IMR-90 (cell line): ENCODE measurements at regions not wholly inside any gene's neighbourhood (a gene's known extent, or its start where the extent isn't known, plus 50 kb on each side); places are given as distances from the start of the nearest gene placed in this dataset.

Experiments used
- ATAC-seq: fragments of 200-7000 bp; cut with Tn5 transposase; 2 replicates; pipeline ENCODE4 v1.9.1; 2020; ENCODE audit warnings: low read depth, mild to moderate bottlenecking, moderate library complexity
- BruUV-seq: library from RNA; stranded (reverse); fragments of 400-500 nt; replicated peaks from 2 replicates; lab custom pipeline; 2021; lab: Mats Ljungman, UMichigan
- CTCF ChIA-PET: fragments of 300-600 bp; formaldehyde crosslinking; extraction: SDS; loops from one replicate; lab custom pipeline; 2021; ENCODE audit warnings: antibody characterized with exemption; lab: Yijun Ruan, JAX
- POLR2A ChIA-PET: fragments of 300-600 bp; sonication (Branson Sonifier 250); formaldehyde crosslinking; loops from one replicate; lab custom pipeline; 2022; ENCODE audit warnings: antibody characterized with exemption; ENCODE audit not compliant: unreplicated experiment; lab: Charles Lee
- DNase-seq: peaks from one replicate; pipeline ENCODE4 v3.0.0; 2013
- H2AFZ ChIP-seq: replicated peaks from 2 replicates; pipeline ENCODE3; 2013; ENCODE audit warnings: low read length, mild to moderate bottlenecking; ENCODE audit not compliant: poor library complexity
- H2AK5ac ChIP-seq: 2 replicates; pipeline ENCODE4 v1.6.1; 2013; ENCODE audit warnings: low read depth, low read length, inconsistent platforms
- H2AK9ac ChIP-seq: replicated peaks from 2 replicates; pipeline ENCODE3; 2013; ENCODE audit warnings: mild to moderate bottlenecking, low read depth, low read length, moderate library complexity; ENCODE audit not compliant: poor library complexity
- H2BK120ac ChIP-seq: 2 replicates; pipeline ENCODE4 v1.6.1; 2013; ENCODE audit warnings: low read depth, low read length, inconsistent platforms
- H2BK15ac ChIP-seq: 3 replicates; pipeline ENCODE4 v1.6.1; 2013; ENCODE audit warnings: low read depth, low read length, inconsistent platforms
- H2BK20ac ChIP-seq: 2 replicates; pipeline ENCODE4 v1.6.1; 2013; ENCODE audit warnings: low read depth, mild to moderate bottlenecking, inconsistent platforms, low read length, moderate library complexity
- H2BK5ac ChIP-seq: 2 replicates; pipeline ENCODE4 v1.6.1; 2013; ENCODE audit warnings: mild to moderate bottlenecking, low read depth, low read length, inconsistent platforms; ENCODE audit not compliant: poor library complexity, severe bottlenecking
- H3K14ac ChIP-seq: replicated peaks from 2 replicates; pipeline ENCODE4 v1.6.1; 2013; ENCODE audit warnings: low read depth, low read length, inconsistent platforms
- H3K18ac ChIP-seq: 2 replicates; pipeline ENCODE4 v1.6.1; 2013; ENCODE audit warnings: low read depth, low read length, control low read depth
- H3K23ac ChIP-seq: 2 replicates; pipeline ENCODE4 v1.6.1; 2013; ENCODE audit warnings: low read depth, low read length, inconsistent platforms
- H3K27ac ChIP-seq: 2 replicates; pipeline ENCODE4 v1.5.1; 2013; ENCODE audit warnings: mild to moderate bottlenecking, control low read depth, low read length; ENCODE audit not compliant: insufficient read depth
- H3K27me3 ChIP-seq: 2 replicates; pipeline ENCODE4 v1.6.1; 2013; ENCODE audit warnings: low read length; ENCODE audit not compliant: control insufficient read depth, insufficient read depth
- H3K36me3 ChIP-seq: 2 replicates; pipeline ENCODE4 v1.6.1; 2013; ENCODE audit warnings: low read length, mixed read lengths; ENCODE audit not compliant: control insufficient read depth, insufficient read depth
- H3K4ac ChIP-seq: 2 replicates; pipeline ENCODE4 v1.6.1; 2013; ENCODE audit warnings: low read depth, low read length, inconsistent platforms
- H3K4me1 ChIP-seq: 2 replicates; pipeline ENCODE4 v1.6.1; 2013; ENCODE audit warnings: low read length, mixed read lengths; ENCODE audit not compliant: control insufficient read depth, insufficient read depth
- H3K4me2 ChIP-seq: 2 replicates; pipeline ENCODE4 v1.6.1; 2013; ENCODE audit warnings: low read depth, mild to moderate bottlenecking, control low read depth, low read length, moderate library complexity
- H3K4me3 ChIP-seq: 2 replicates; pipeline ENCODE4 v1.5.1; 2013; ENCODE audit warnings: low read depth, mild to moderate bottlenecking, control low read depth, low read length, moderate library complexity; ENCODE audit not compliant: insufficient read depth
- H3K56ac ChIP-seq: 2 replicates; pipeline ENCODE4 v1.6.1; 2013; ENCODE audit warnings: low read length, inconsistent platforms; ENCODE audit not compliant: insufficient read depth; ENCODE audit errors: extremely low read depth
- H3K79me1 ChIP-seq, 2 experiments: 2 replicates each; pipeline ENCODE4 v1.6.1; 2013; ENCODE audit warnings: low read length in 2 of 2, inconsistent platforms in 1 of 2, low read depth in 1 of 2
- H3K9ac ChIP-seq: 2 replicates; pipeline ENCODE4 v1.6.1; 2013; ENCODE audit warnings: low read depth, low read length, control low read depth
- H3K9me1 ChIP-seq: 2 replicates; pipeline ENCODE4 v1.6.1; 2013; ENCODE audit warnings: low read length, inconsistent platforms; ENCODE audit not compliant: insufficient read depth
- H3K9me3 ChIP-seq: 2 replicates; pipeline ENCODE4 v1.6.1; 2013; ENCODE audit warnings: low read length; ENCODE audit not compliant: control insufficient read depth, insufficient read depth
- H4K20me1 ChIP-seq: 2 replicates; pipeline ENCODE4 v1.6.1; 2013; ENCODE audit warnings: low read length, inconsistent platforms; ENCODE audit not compliant: insufficient read depth
- H4K5ac ChIP-seq: 2 replicates; pipeline ENCODE4 v1.6.1; 2013; ENCODE audit warnings: mild to moderate bottlenecking, low read depth, low read length, control low read depth
- H4K8ac ChIP-seq, 2 experiments: 2 replicates each; pipeline ENCODE4 v1.6.1; 2013; ENCODE audit warnings: low read depth in 2 of 2, low read length in 2 of 2, control low read depth in 1 of 2, inconsistent platforms in 1 of 2
- H4K91ac ChIP-seq: 2 replicates; pipeline ENCODE4 v1.6.1; 2013; ENCODE audit warnings: low read depth, low read length, inconsistent platforms; ENCODE audit not compliant: insufficient read depth
- BHLHE40 ChIP-seq: fragments of 150-350 bp; IDR thresholded peaks from 2 replicates; pipeline ENCODE4 v1.6.1; 2016; ENCODE audit warnings: mild to moderate bottlenecking, low read depth, low read length
- CEBPB ChIP-seq: IDR thresholded peaks from 2 replicates; pipeline ENCODE4 v1.6.1; 2012; ENCODE audit warnings: low read depth, low read length, improper control_type of control experiment
- CTCF ChIP-seq: conservative IDR thresholded peaks from 2 replicates; pipeline ENCODE4 v1.5.1; 2012; ENCODE audit warnings: mild to moderate bottlenecking, low read depth, low read length, improper control_type of control experiment
- MAFK ChIP-seq: IDR thresholded peaks from 2 replicates; pipeline ENCODE4 v1.6.1; 2012; ENCODE audit warnings: low read depth, low read length, improper control_type of control experiment
- MAZ ChIP-seq: IDR thresholded peaks from 2 replicates; pipeline ENCODE4 v1.6.1; 2012; ENCODE audit warnings: low read depth, mild to moderate bottlenecking, low read length, improper control_type of control experiment, moderate library complexity, borderline replicate concordance
- POLR2A ChIP-seq: IDR thresholded peaks from 2 replicates; pipeline ENCODE4 v1.6.1; 2012; ENCODE audit warnings: mild to moderate bottlenecking, low read depth, low read length
- RAD21 ChIP-seq: IDR thresholded peaks from 2 replicates; pipeline ENCODE4 v1.6.1; 2012; ENCODE audit warnings: low read length, improper control_type of control experiment
- RFX5 ChIP-seq: IDR thresholded peaks from 2 replicates; pipeline ENCODE4 v1.8.0; 2012; ENCODE audit warnings: low read depth, mild to moderate bottlenecking, low read length, moderate library complexity
- WGBS, 2 experiments: methylation state at CpG; one replicate each; pipeline versions ENCODE4 v1.1.5 to v1.1.7; 2013; ENCODE audit warnings: missing lambda C conversion rate in 2 of 2; ENCODE audit not compliant: insufficient read length in 1 of 2; ENCODE audit errors: extremely low coverage in 2 of 2; 5-methylcytosine and 5-hydroxymethylcytosine counted together
- dilution Hi-C: fragments of 300-500 bp; cut with HindIII; formaldehyde crosslinking; loops from one replicate; pipeline ENCODE4 v1.14.3; 2018; ENCODE audit warnings: low sequenced_read_pairs; ENCODE audit not compliant: unreplicated experiment
- in situ Hi-C: fragments of 300-500 bp; cut with MboI; formaldehyde crosslinking; loops from 3 replicates; pipeline ENCODE4 v1.14.3; 2019; ENCODE audit warnings: low sequenced_read_pairs, inconsistent platforms, mixed read lengths
- intact Hi-C: fragments of 100-400 bp; cut with micrococcal nuclease; formaldehyde crosslinking; loops from 2 replicates; pipeline ENCODE4 v1.10.0; 2022

GRCh38 chr1:47685763-47686066 lies 247.9 kb downstream of the FOXD2 start:
- no peak overlapping the region for H2AK5ac ChIP-seq
- H3K36me3 ChIP-seq, result no peaks in the 10 kb centered on the region
- H3K4me3 ChIP-seq, result no peak overlapping the region
- no peak overlapping the region for H2AFZ ChIP-seq
- no peak overlapping the region for H2BK15ac ChIP-seq
- H3K9me1 ChIP-seq, result no peaks in the 10 kb centered on the region
- H3K18ac ChIP-seq, result no peak overlapping the region
- dilution Hi-C loops (no loop called here), in situ Hi-C loops (no loop called here), intact Hi-C loops (no loop called here)
- no peaks in the 10 kb centered on the region for H4K20me1 ChIP-seq
- no CpG with 5 or more reads among the region's 2 CpGs for WGBS, 2 experiments
- H2AK9ac ChIP-seq, result no peak overlapping the region
- H3K23ac ChIP-seq, result no peak overlapping the region
- no peak overlapping the region for H4K8ac ChIP-seq
- no peak overlapping the region for H2BK5ac ChIP-seq
- H3K4me2 ChIP-seq, result no peak overlapping the region
- POLR2A ChIA-PET, result no interaction called here
- no peak for DNase-seq
- no peak overlapping the region for H4K5ac ChIP-seq
- no peaks in the 10 kb centered on the region for H3K79me1 ChIP-seq
- CTCF ChIA-PET, result interaction anchor here (1.2 kb wide), 1 partner anchor 24 kb away, joined by 4 read pairs; no protein-coding TSS in a partner anchor
- H3K4me1 ChIP-seq, result no peaks in the 10 kb centered on the region
- ATAC-seq, result no peak
- no peak for TF ChIP-seq RFX5
- no peak for TF ChIP-seq BHLHE40
- TF ChIP-seq RAD21, result no peak
- no peak for TF ChIP-seq MAZ
- TF ChIP-seq CTCF, result no peak
- TF ChIP-seq POLR2A, result no peak
- TF ChIP-seq CEBPB, result no peak
- TF ChIP-seq MAFK, result no peak
- H4K91ac ChIP-seq, result no peak overlapping the region
- no peak overlapping the region for H3K14ac ChIP-seq
- H3K9me3 ChIP-seq, result no peaks in the 10 kb centered on the region
- H3K27ac ChIP-seq, result no peak overlapping the region
- no TSS peak for BruUV-seq
- H3K4ac ChIP-seq, result no peak overlapping the region
- H3K56ac ChIP-seq, result no peak overlapping the region
- no peak overlapping the region for H3K9ac ChIP-seq
- no peak overlapping the region for H2BK20ac ChIP-seq
- no peaks in the 10 kb centered on the region; the same call in 1 of the 2 replicates for H3K27me3 ChIP-seq
- no peak overlapping the region for H2BK120ac ChIP-seq
